ENCODE measurements at regions not wholly inside any gene's neighbourhood (a gene's known extent, or its start where the extent isn't known, plus 50 kb on each side); places are given as distances from the start of the nearest gene placed in this dataset.

- TF ChIP-seq, protein P1, sequence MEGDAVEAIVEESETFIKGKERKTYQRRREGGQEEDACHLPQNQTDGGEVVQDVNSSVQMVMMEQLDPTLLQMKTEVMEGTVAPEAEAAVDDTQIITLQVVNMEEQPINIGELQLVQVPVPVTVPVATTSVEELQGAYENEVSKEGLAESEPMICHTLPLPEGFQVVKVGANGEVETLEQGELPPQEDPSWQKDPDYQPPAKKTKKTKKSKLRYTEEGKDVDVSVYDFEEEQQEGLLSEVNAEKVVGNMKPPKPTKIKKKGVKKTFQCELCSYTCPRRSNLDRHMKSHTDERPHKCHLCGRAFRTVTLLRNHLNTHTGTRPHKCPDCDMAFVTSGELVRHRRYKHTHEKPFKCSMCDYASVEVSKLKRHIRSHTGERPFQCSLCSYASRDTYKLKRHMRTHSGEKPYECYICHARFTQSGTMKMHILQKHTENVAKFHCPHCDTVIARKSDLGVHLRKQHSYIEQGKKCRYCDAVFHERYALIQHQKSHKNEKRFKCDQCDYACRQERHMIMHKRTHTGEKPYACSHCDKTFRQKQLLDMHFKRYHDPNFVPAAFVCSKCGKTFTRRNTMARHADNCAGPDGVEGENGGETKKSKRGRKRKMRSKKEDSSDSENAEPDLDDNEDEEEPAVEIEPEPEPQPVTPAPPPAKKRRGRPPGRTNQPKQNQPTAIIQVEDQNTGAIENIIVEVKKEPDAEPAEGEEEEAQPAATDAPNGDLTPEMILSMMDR (conservative IDR thresholded peaks at IDR 0.05; ENCODE audit: low read depth, low read length), result no peak
- TF ChIP-seq EZH2 (IDR thresholded peaks at IDR 0.05; ENCODE audit: low read length, unreplicated experiment), result no peak
Observed at GRCh38 chr5:2914022-2914661, 162.7 kb upstream of the IRX2 start.
